Heart left ventricle (tissue), 13 donors: ENCODE measurements at regions not wholly inside any gene's neighbourhood (a gene's known extent, or its start where the extent isn't known, plus 50 kb on each side); places are given as distances from the start of the nearest gene placed in this dataset.

Experiments
- CTCF ChIP-seq, 12 donors: fragments of 200-600 bp; sonication (generic) in 4 of 12; IDR thresholded peaks; one replicate each; pipeline versions ENCODE4 v1.5.0 to v1.8.0; 2018 to 2022; ENCODE audit warnings: antibody characterized with exemption in 12 of 12, mild to moderate bottlenecking in 5 of 12
- POLR2A ChIP-seq, 2 donors: fragments of 450-650 bp; IDR thresholded peaks; one replicate each; pipeline ENCODE4 v1.6.1; 2017; ENCODE audit warnings: antibody characterized with exemption in 2 of 2, mild to moderate bottlenecking in 2 of 2, moderate library complexity in 2 of 2
- donor health status: ischemic (EF 13 %, LVEDD 7.1; RV severe dilation, severe dysfunction).
- donor health status: DM: no; HTN: yes; CAD: no.
- donor health status: DM: no; HTN: no; CAD: no.
- donor health status: ischemic (EF 25% LVEDD 6.9; RV normal size, moderate dysfunction).
- donor health status: ischemic (EF 25% LVEDD 5.7; RV mildly dilated, moderate dysfunction).
- donor health status: ischemic (EF 35%, LVEDD 5.7; RV mildly dilated, moderate dysfunction).
- donor health status: nonischemic (EF 11% LVEDD 7.7; RV severe dilation, severe dysfunction).
- donor health status: DM: yes; HTN: yes; CAD: no.
- donor health status: PGD.
- donor health status: ischemic (EF 29% LVEDD 5.4; RV normal size, mild dysfunction).
- donor health status: nonischemic (EF 23%, LVEDD 6.1; RV moderate dilation, normal function).

- no peak for TF ChIP-seq CTCF (IDR thresholded peaks at IDR 0.05)
- TF ChIP-seq POLR2A (IDR thresholded peaks at IDR 0.05): no peak
Measured at GRCh38 chr4:30462445-30463090, 257.6 kb upstream of the PCDH7 start.
